ENCODE measurements at regions not wholly inside any gene's neighbourhood (a gene's known extent, or its start where the extent isn't known, plus 50 kb on each side); places are given as distances from the start of the nearest gene placed in this dataset.

DNA sequence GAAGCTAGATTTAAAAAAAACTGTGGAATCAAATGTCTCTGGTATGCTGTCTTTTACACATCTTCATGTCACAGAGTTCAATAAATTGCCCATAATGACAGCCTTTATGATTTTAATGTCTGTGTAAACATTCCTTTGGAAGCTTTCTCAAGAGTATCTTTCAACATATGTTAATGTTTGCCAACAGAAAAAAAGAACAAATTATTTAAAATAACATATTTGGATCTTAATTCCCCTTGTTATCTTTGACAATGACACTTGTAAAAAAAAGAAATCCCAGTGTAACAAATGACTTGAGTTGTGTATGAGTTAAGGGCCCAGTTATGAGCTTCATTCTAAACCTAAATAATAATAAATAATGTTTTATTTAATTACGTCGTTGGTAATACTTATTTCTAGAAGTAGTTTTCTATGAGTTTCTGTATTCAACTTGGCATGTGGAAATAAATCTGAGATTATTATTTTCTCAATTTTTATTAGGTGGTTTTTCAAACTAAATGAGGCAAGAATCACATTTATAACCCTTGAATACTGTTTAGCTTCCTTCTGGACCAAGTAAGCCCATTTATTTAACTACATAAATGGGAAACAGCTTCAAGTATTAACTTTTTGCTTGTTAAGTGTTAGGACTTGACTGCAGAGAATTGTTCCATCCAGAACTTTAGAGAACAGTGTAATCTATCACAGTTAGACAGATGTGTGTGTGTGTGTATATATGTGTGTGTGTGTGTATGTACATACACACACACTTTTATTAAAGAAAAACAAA, 182.1 kb downstream of the POSTN start:
- H3K4me3 ChIP-seq (ENCODE audit: low read depth, low read length), result no peak overlapping the region
- DNase-seq (ENCODE audit: low read depth), result no peak

- H3K4me3 ChIP-seq (ENCODE audit: low read depth, low read length), result no peak overlapping the region
- DNase-seq (ENCODE audit: low read depth), result no peak
These were observed 185.4 kb downstream of the POSTN start for GRCh38 chr13:37413161-37413560.

DNA sequence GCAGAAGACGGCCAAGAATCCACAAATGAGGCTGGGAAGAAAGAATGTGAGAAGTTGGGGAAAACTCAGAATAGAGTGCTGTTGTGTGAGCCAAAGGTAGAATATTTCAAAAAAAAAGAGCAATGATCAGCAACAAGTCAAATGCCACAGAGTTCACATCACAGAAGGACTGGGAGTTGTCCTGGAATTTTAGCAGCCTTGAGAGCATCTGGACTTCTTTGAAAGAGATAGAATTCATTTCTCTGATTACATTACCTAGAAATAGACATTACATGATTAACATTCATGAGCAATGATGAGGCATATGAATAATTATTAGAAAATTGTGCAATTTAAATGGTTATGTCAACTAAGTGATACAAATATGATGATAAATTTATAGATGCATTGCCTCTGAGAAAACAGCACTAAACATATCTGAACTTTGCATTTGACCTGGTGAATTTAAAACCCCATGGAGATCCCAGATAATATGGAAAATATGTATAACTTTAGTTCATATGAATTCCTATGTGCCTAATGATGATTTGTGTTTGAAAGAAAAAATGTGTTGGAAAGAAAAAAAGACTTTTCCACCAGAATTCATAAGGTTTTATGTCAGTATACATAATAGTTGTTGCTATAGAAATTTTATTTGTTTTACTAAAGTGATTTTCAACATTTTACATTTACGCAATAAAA, 186.2 kb downstream of the POSTN start:
- no peak overlapping the region for H3K4me3 ChIP-seq (ENCODE audit: low read depth, low read length)
- no peak for DNase-seq (ENCODE audit: low read depth)

DNA sequence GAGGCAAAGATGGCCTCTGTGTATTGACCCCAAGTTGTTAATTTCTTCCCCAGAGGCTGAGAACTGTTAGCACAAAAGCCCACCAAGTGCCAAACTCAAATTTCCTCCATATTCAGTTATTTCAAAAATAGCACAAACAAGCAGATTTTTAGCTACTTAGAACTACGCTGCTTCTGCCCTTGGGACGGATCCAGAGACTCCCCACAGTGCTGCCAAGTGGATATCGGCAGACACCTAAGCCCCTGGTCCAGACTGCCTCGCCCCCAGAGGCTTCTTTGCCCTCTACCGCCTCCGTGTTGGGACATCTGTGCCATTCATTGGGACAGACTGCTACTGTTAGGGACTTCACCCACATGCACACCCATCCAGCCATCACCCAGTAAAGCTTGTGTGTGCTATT, 188.3 kb downstream of the POSTN start:
- DNase-seq (ENCODE audit: low read depth), result no peak
- H3K4me3 ChIP-seq (ENCODE audit: low read depth, low read length), result no peak overlapping the region

- no peak for DNase-seq (ENCODE audit: low read depth)
These were observed 188.8 kb downstream of the POSTN start for GRCh38 chr13:37409756-37410155.

GRCh38 chr13:37407156-37407555, 191.4 kb downstream of the POSTN start:
- H3K4me3 ChIP-seq (ENCODE audit: low read depth, low read length), result no peak overlapping the region
- no peak for DNase-seq (ENCODE audit: low read depth)

More at GRCh38 chr13:37409756-37410155, 188.8 kb downstream of the POSTN start:
- H3K4me3 ChIP-seq (ENCODE audit: low read depth, low read length), result no peak overlapping the region

DNA sequence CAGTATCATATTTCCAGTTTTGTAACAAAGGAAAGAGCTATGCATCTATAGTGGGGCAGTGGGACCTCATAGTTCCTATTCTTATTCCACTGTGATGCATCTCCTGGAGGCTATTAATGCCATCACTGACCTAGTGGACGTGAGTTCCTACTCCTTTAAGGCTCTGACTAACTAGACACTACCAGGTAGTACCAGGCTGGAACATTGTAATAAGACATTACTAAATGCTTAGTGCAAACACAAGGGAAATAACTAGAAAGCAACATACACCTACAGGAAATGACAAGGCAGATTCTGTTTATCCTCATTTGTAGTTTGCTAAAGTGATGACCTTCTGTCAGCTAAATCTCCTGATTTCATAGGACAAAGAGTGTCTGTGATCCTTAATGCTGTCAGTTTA, 192.5 kb downstream of the POSTN start:
- DNase-seq (ENCODE audit: low read depth), result no peak
- no peak overlapping the region for H3K4me3 ChIP-seq (ENCODE audit: low read depth, low read length)

DNA sequence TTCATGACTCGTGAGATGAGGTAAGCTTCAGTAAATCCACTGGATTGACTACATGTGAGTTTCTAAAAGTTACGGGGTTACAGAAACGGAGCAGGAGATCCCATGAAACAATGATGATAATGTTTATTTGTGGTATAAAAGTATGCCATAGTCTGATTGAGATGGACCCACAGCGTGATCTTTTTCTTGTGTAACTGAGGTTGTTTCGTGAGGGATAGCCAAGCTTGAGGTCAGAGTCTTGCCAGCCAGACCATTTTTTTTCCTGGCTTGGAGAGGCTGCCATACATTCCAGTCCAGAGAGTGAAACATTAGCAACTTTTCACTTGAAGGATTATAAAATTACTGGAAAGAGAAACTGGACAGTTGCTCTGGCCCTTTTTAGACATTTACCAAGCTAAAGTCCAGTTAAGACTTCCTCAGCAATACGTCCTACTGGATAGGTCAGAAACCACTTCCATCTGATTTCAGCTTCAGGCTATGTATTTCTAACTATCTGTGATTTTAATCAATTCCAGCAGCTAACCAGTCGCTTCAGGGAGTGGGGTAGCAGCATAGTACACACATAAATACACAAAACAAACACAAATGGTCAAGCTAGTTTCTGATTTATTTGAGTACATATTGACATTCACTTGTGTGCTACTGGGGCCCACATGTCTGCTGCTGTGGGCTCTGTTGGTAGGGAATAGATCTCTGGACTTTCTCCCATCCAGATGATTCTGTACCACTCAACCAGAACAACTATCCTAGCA, 194.6 kb downstream of the POSTN start:
- no peak overlapping the region for H3K4me3 ChIP-seq (ENCODE audit: low read depth, low read length)
- DNase-seq (ENCODE audit: low read depth), result peak; percentile 78

DNA sequence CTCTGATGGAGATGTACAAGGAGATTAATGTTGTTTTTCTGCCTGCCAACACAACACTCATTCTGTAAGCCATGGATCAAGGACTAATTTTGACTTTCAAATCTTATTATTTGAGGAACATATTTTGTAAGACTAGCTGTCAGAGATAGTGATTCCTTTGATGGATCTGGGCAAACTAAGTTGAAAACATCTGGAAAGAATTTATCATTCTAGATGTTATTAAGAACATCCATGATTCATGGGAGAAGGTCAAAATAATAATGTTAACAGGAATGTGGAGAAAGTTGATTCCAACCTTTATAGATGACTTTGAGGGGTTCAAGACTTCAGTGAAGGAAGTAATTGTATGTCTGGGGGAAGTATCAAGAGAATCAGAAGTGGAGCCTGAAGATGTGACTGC, 196.8 kb downstream of the POSTN start:
- no peak for DNase-seq (ENCODE audit: low read depth)
- no peak overlapping the region for H3K4me3 ChIP-seq (ENCODE audit: low read depth, low read length)

DNA sequence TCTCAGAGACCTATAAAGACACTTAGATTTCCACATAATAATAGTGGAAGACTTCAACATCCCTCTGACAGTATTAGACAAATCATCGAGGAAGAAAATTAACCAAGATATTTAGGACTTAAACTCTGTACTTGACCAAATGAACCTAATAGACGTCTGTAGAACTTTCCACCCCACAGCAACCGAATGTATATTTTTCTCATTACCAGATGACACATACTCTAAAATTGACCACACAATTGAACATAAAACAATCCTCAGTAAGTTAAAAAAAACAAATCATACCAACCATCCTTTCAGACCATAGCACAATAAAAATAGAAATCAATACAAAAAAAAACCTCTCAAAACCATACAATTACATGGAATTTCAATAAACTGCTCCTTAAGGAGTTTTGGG, 201.0 kb downstream of the POSTN start:
- H3K4me3 ChIP-seq (ENCODE audit: low read depth, low read length), result no peak overlapping the region
- no peak for DNase-seq (ENCODE audit: low read depth)

DNA sequence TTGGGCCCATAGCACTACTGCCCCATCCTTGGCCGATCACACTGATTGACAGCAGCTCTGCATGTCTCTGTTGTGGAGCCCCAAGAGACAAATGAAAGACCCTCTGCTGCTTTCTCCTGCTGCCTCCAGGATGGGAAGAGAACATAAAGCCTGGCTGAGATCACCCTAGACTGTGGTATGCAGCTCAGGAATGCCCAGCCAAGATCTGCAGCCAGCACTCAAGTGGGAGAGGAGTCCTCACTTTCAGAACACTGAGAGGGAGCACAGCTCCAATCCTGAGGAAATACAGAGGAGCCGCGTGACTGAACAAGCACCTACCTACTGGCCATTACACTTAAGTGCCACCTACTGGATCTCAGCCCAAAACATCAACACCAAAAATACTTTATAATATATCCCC, 203.0 kb downstream of the POSTN start:
- H3K4me3 ChIP-seq (ENCODE audit: low read depth, low read length), result no peak overlapping the region
- no peak for DNase-seq (ENCODE audit: low read depth)

- no peak for DNase-seq (ENCODE audit: low read depth)
- H3K4me3 ChIP-seq (ENCODE audit: low read depth, low read length), result no peak overlapping the region
These were observed 206.2 kb downstream of the POSTN start for GRCh38 chr13:37392389-37392788.

GRCh38 chr13:37390735-37391134, 207.8 kb downstream of the POSTN start:
- H3K4me3 ChIP-seq (ENCODE audit: low read depth, low read length), result no peak overlapping the region

DNA sequence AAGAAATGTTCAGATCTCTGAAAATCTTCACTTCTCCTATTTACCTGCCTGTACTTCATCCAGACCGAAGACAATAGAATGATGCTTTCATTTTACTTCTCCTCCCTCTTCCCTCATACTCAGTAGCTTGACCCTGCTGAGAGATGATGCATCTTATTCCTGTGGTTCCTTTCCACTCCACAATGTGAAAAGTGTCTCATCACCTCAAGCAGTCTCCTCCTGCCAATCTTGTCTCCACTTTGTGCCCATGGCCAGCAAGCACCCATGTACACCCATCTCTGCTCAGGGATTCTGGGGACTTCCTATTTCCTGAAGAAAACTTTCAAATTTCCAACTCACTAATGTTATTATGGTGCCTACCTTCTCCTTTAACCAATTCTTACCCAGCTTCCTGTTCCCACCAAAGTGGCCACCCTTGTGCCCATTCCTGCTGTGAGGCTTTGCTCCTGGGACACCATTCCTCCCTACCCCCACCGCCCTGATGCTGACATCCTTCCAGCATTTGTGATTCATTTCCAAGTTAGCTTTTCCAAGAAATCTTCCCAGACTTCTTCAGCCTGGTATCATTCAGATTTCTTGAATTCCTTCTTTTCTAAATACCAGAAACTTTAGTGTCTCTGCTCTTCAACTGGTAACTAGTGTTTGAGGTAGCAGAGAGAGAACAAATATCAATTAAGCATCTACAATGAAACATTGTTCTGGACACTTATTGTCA, 212.5 kb downstream of the POSTN start:
- no peak overlapping the region for H3K4me3 ChIP-seq (ENCODE audit: low read depth, low read length)
- no peak for DNase-seq (ENCODE audit: low read depth)

More at GRCh38 chr13:37390735-37391134, 207.8 kb downstream of the POSTN start:
- DNase-seq (ENCODE audit: low read depth), result no peak

DNA sequence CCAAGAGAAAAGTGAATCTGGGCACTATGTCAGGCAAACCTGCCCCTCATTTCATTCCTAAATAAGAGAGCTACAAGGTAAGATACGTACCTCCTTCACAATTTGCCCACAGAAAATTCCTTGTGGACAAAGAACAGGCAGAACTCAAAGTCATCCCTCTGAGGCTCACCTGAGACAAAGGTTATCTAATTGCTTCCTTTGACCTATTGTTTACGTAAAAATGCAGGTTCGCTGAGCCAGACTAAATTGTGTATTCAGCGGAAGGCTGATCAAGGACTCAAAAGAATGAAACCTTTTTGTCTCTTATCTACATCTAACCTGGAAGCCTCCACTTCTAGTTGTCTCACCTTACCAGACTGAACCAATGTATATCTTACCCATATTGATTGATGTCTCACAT, 213.3 kb downstream of the POSTN start:
- no peak for DNase-seq (ENCODE audit: low read depth)
- no peak overlapping the region for H3K4me3 ChIP-seq (ENCODE audit: low read depth, low read length)

DNA sequence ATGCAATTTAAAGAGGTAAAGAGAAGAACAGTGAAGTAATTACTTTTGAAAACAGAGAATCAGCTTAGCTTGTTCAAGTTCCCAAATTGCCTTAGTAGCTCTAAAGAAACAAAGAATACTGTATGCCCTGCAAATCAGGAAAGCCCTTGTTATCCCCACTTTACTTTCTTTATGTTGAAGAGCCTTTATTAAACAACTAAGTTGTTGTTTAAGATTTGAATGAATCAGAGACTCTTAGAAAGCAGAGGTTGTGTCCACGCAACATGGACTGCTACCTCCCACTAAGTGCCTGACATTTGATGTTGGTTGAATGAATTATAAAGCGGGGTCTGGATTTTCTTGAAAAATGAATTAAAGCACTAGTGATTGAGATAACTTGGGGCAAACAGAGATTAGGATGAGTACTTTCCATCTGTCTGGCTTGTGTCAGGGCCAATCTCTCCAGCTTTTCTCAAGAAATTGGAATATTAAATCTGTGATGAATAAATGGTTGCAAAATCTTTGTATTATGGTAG, 214.7 kb downstream of the POSTN start:
- no peak for DNase-seq (ENCODE audit: low read depth)
- no peak overlapping the region for H3K4me3 ChIP-seq (ENCODE audit: low read depth, low read length)

- no peak for DNase-seq (ENCODE audit: low read depth)
- H3K4me3 ChIP-seq (ENCODE audit: low read depth, low read length), result no peak overlapping the region
These were observed 215.5 kb downstream of the POSTN start for GRCh38 chr13:37383046-37383445.

DNA sequence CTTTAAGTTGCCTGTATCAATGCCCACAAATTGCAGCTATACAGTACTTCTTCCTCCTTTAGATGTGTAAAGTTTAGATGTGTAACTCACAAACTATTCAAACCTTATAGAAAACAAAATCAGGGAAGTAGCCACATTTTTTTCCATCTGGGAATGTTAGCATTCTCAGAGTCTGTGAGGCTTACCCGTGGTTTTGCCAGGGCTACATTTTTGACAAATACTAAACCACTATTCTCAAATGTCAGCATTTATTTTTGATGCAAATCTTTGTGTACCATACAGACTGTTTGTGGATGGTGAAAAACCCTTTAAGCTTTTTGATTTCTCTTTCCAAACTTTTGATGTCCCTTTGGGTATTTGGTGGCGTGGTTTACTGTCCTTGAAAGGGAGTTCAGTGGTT, 216.4 kb downstream of the POSTN start:
- DNase-seq (ENCODE audit: low read depth), result no peak
- H3K4me3 ChIP-seq (ENCODE audit: low read depth, low read length), result no peak overlapping the region

DNA sequence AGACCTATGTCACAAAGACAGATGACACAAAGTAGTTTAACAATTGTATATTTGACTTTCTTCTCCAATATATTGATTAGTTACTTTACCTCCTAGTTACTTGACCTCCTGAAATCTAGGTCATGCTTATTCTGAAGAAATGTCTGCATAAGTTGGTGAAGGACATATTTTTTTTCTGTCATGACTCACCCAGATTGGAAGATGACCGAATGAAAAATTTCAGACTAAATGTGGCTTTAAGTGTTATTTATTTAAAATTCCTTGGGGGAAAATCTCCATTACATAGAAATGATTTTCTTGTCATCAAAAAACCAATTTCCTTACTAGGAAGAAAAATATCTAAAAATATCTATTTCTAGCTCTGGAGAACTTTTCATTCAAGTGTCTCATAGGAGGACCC, 217.1 kb downstream of the POSTN start:
- H3K4me3 ChIP-seq (ENCODE audit: low read depth, low read length), result no peak overlapping the region
- no peak for DNase-seq (ENCODE audit: low read depth)

GRCh38 chr13:37379841-37380240, 218.7 kb downstream of the POSTN start:
- no peak for DNase-seq (ENCODE audit: low read depth)
- H3K4me3 ChIP-seq (ENCODE audit: low read depth, low read length), result no peak overlapping the region
